H9 (cell line): ENCODE measurements at regions not wholly inside any gene's neighbourhood (a gene's known extent, or its start where the extent isn't known, plus 50 kb on each side); places are given as distances from the start of the nearest gene placed in this dataset.

Experiments used
- DNase-seq: peaks from one replicate; pipeline ENCODE4 v3.0.0-alpha.2; 2017
- H2AFZ ChIP-seq: one replicate; pipeline ENCODE4 v1.6.1; 2013; ENCODE audit warnings: mild to moderate bottlenecking, low read length, control low read depth, moderate library complexity
- H2AK5ac ChIP-seq: 2 replicates; pipeline ENCODE4 v1.6.1; 2013; ENCODE audit warnings: low read length, control low read depth, mixed read lengths; ENCODE audit not compliant: insufficient read length
- H2BK120ac ChIP-seq: one replicate; pipeline ENCODE4 v1.6.1; 2013; ENCODE audit warnings: low read depth, mild to moderate bottlenecking, low read length, control low read depth, inconsistent platforms; ENCODE audit not compliant: poor library complexity, severe bottlenecking
- H2BK12ac ChIP-seq: 2 replicates; pipeline ENCODE4 v1.6.1; 2013; ENCODE audit warnings: low read length, control low read depth, mixed read lengths, low read depth; ENCODE audit not compliant: insufficient read length
- H2BK15ac ChIP-seq: 2 replicates; pipeline ENCODE4 v1.6.1; 2013; ENCODE audit warnings: low read depth, low read length, control low read depth
- H2BK20ac ChIP-seq: one replicate; pipeline ENCODE4 v1.6.1; 2013; ENCODE audit warnings: low read depth, mild to moderate bottlenecking, low read length, control low read depth, inconsistent platforms; ENCODE audit not compliant: poor library complexity, severe bottlenecking
- H2BK5ac ChIP-seq: 2 replicates; pipeline ENCODE4 v1.6.1; 2013; ENCODE audit warnings: low read length, control low read depth, mixed read lengths; ENCODE audit not compliant: insufficient read length
- H3K14ac ChIP-seq: 2 replicates; pipeline ENCODE4 v1.6.1; 2013; ENCODE audit warnings: low read length, control low read depth; ENCODE audit not compliant: insufficient read depth
- H3K18ac ChIP-seq: 2 replicates; pipeline ENCODE4 v1.6.1; 2013; ENCODE audit warnings: low read depth, mild to moderate bottlenecking, mixed read lengths, low read length, control low read depth; ENCODE audit not compliant: insufficient read length
- H3K23ac ChIP-seq: 2 replicates; pipeline ENCODE4 v1.6.1; 2013; ENCODE audit warnings: low read length, control low read depth, mixed read lengths, low read depth; ENCODE audit not compliant: insufficient read length
- H3K23me2 ChIP-seq: 2 replicates; pipeline ENCODE4 v1.6.1; 2013; ENCODE audit warnings: low read depth, mild to moderate bottlenecking, mixed read lengths, low read length, control low read depth; ENCODE audit not compliant: insufficient read length, poor library complexity, severe bottlenecking
- H3K27ac ChIP-seq: 2 replicates; pipeline ENCODE4 v1.5.1; 2013; ENCODE audit warnings: low read length, control low read depth, mixed read lengths, low read depth; ENCODE audit not compliant: insufficient read length
- H3K27me3 ChIP-seq: 2 replicates; pipeline ENCODE4 v1.6.1; 2013; ENCODE audit warnings: low read length, control low read depth, inconsistent platforms; ENCODE audit not compliant: insufficient read depth
- H3K4ac ChIP-seq: 2 replicates; pipeline ENCODE4 v1.6.1; 2013; ENCODE audit warnings: low read depth, mild to moderate bottlenecking, control low read depth, inconsistent platforms, low read length, moderate library complexity
- H3K4me1 ChIP-seq: 2 replicates; pipeline ENCODE4 v1.6.1; 2013; ENCODE audit warnings: low read length, control low read depth, inconsistent platforms; ENCODE audit not compliant: insufficient read depth
- H3K4me2 ChIP-seq: 2 replicates; pipeline ENCODE4 v1.6.1; 2013; ENCODE audit warnings: low read length, control low read depth, mixed read lengths; ENCODE audit not compliant: insufficient read length, insufficient read depth
- H3K56ac ChIP-seq: 2 replicates; pipeline ENCODE4 v1.6.1; 2013; ENCODE audit warnings: low read depth, mild to moderate bottlenecking, mixed read lengths, low read length, control low read depth; ENCODE audit not compliant: insufficient read length
- H3K79me1 ChIP-seq: 2 replicates; pipeline ENCODE4 v1.6.1; 2013; ENCODE audit warnings: low read depth, mild to moderate bottlenecking, moderate library complexity, low read length, control low read depth, inconsistent platforms; ENCODE audit not compliant: insufficient read depth, poor library complexity, severe bottlenecking
- H3K79me2 ChIP-seq: 2 replicates; pipeline ENCODE4 v1.6.1; 2013; ENCODE audit warnings: low read length, control low read depth, inconsistent platforms; ENCODE audit not compliant: insufficient read depth
- H3K9ac ChIP-seq: 2 replicates; pipeline ENCODE4 v1.6.1; 2013; ENCODE audit warnings: low read length, control low read depth, mixed read lengths; ENCODE audit not compliant: insufficient read length; ENCODE audit errors: extremely low read depth
- H3K9me3 ChIP-seq: one replicate; pipeline ENCODE4 v1.6.1; 2013; ENCODE audit warnings: low read depth, low read length, inconsistent platforms; ENCODE audit not compliant: control insufficient read depth
- H3T11ph ChIP-seq: one replicate; pipeline ENCODE4 v1.6.1; 2013; ENCODE audit warnings: mild to moderate bottlenecking, low read length, control low read depth, inconsistent platforms
- H4K20me1 ChIP-seq: one replicate; pipeline ENCODE4 v1.6.1; 2013; ENCODE audit not compliant: control insufficient read depth, insufficient read length, insufficient read depth
- H4K5ac ChIP-seq: 2 replicates; pipeline ENCODE4 v1.6.1; 2013; ENCODE audit warnings: low read depth, mild to moderate bottlenecking, mixed read lengths, low read length, control low read depth; ENCODE audit not compliant: insufficient read length
- H4K8ac ChIP-seq: replicated peaks from 2 replicates; pipeline ENCODE4 v1.6.1; 2013; ENCODE audit warnings: low read length, control low read depth, mixed read lengths, low read depth; ENCODE audit not compliant: insufficient read length
- H4K91ac ChIP-seq: 2 replicates; pipeline ENCODE4 v1.6.1; 2013; ENCODE audit warnings: low read depth, mild to moderate bottlenecking, moderate library complexity, mixed read lengths, low read length, control low read depth; ENCODE audit not compliant: insufficient read length
- H3K27ac Mint-ChIP-seq, 3 experiments: 2 replicates in 2 of 3; 3 replicates in 1 of 3; pipeline ENCODE4 v1.8.0; 2020 to 2021; ENCODE audit warnings: mixed read lengths in 3 of 3, mild to moderate bottlenecking in 1 of 3, moderate library complexity in 1 of 3
- H3K27me3 Mint-ChIP-seq: 2 replicates; pipeline ENCODE4 v1.8.0; 2021; ENCODE audit warnings: low read depth, mild to moderate bottlenecking, moderate library complexity, mixed read lengths
- H3K36me3 Mint-ChIP-seq, 3 experiments: 2 replicates in 2 of 3; 3 replicates in 1 of 3; pipeline ENCODE4 v1.8.0; 2020 to 2021; ENCODE audit warnings: low read depth in 3 of 3, mixed read lengths in 3 of 3; ENCODE audit not compliant: insufficient read depth in 1 of 3
- H3K4me1 Mint-ChIP-seq, 2 experiments: 2 replicates each; pipeline ENCODE4 v1.8.0; 2020; ENCODE audit warnings: mixed read lengths in 2 of 2
- H3K4me3 Mint-ChIP-seq, 2 experiments: 2 replicates in 1 of 2; 3 replicates in 1 of 2; pipeline ENCODE4 v1.8.0; 2020 to 2021; ENCODE audit warnings: mild to moderate bottlenecking in 2 of 2, mixed read lengths in 2 of 2, moderate library complexity in 1 of 2
- H3K9me3 Mint-ChIP-seq, 2 experiments: 2 replicates in 1 of 2; 3 replicates in 1 of 2; pipeline ENCODE4 v1.8.0; 2020; ENCODE audit warnings: mild to moderate bottlenecking in 2 of 2, mixed read lengths in 2 of 2, moderate library complexity in 1 of 2
- WGBS: extraction: QIAGEN DNeasy Blood & Tissue Kit; methylation state at CpG from one replicate; pipeline ENCODE4 v1.1.7; 2013; ENCODE audit warnings: missing lambda C conversion rate, low lambda C conversion rate, mixed read lengths; ENCODE audit not compliant: insufficient read length; ENCODE audit errors: extremely low coverage; 5-methylcytosine and 5-hydroxymethylcytosine counted together
- TF ChIP-seq, protein P1 (sequence below): fragments of 200-600 bp; sonication (generic); conservative IDR thresholded peaks from 3 replicates; pipeline ENCODE4 v1.8.0; 2021; ENCODE audit warnings: antibody characterized with exemption, mild to moderate bottlenecking

DNA sequence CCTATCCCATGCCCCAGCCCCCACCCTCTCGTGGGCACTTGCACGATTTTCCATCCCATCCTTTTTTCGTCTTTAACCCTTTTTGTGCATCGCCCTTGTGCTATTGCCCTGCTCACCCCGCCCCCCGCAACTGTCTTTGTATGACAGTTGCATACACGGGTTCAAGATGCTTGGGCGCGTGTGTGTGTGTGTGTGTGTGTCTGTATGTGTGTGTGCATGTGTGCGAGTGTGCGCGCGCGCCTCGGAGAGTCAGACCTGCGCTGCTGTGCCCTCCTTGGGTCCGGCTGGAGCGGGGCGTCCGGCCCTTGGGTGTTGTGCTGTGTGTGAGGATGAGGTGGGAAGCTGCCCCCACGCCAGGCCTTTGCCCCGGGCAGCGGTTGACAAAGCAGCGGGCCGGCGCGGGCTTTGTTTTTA is 230.7 kb downstream of the HAUS1 start:
- H3K23me2 ChIP-seq, result peaks cover 20% of the 10 kb centered on the region
- no peak for DNase-seq
- no peak overlapping the region for H4K8ac ChIP-seq
- no peak overlapping the region for H2BK12ac ChIP-seq
- peaks cover 10% of the 10 kb centered on the region; the same call in 1 of the 2 replicates for H3K27me3 ChIP-seq
- H3K4me1 ChIP-seq, result peaks cover 9% of the 10 kb centered on the region; the same call in 1 of the 2 replicates
- no peak overlapping the region for H3K18ac ChIP-seq
- no peak overlapping the region for H4K91ac ChIP-seq
- no peak overlapping the region for H2AK5ac ChIP-seq
- H3K23ac ChIP-seq, result no peak overlapping the region
- no peaks in the 10 kb centered on the region for H3K79me1 ChIP-seq
- no peak overlapping the region for H2AFZ ChIP-seq
- no peak overlapping the region for H3K56ac ChIP-seq
- no peak overlapping the region for H3K14ac ChIP-seq
- H3K4me2 ChIP-seq, result peak overlapping the region; percentile 67
- Mint-ChIP-seq H3K4me1 (peaks cover 45 to 55% of the 10 kb centered on the region in 2 experiments), H3K9me3 (no peaks in the 10 kb centered on the region; a peak in 1 of 5 replicates), H3K27ac (peak overlapping the region in 1 of 3 experiments; percentile 95; a peak in 2 of 7 replicates), H3K27me3 (peaks cover 56% of the 10 kb centered on the region), H3K36me3 (no peaks in the 10 kb centered on the region), H3K4me3 (peak overlapping the region; percentile 75 to 98)
- no peaks in the 10 kb centered on the region for H4K20me1 ChIP-seq
- H3K4ac ChIP-seq, result no peak overlapping the region
- H2BK120ac ChIP-seq, result no peak overlapping the region
- no peak overlapping the region for H3T11ph ChIP-seq
- H3K27ac ChIP-seq, result no peak overlapping the region
- peak overlapping the region; percentile 10 for H3K9ac ChIP-seq
- no peak overlapping the region for H2BK15ac ChIP-seq
- TF ChIP-seq, protein P1, sequence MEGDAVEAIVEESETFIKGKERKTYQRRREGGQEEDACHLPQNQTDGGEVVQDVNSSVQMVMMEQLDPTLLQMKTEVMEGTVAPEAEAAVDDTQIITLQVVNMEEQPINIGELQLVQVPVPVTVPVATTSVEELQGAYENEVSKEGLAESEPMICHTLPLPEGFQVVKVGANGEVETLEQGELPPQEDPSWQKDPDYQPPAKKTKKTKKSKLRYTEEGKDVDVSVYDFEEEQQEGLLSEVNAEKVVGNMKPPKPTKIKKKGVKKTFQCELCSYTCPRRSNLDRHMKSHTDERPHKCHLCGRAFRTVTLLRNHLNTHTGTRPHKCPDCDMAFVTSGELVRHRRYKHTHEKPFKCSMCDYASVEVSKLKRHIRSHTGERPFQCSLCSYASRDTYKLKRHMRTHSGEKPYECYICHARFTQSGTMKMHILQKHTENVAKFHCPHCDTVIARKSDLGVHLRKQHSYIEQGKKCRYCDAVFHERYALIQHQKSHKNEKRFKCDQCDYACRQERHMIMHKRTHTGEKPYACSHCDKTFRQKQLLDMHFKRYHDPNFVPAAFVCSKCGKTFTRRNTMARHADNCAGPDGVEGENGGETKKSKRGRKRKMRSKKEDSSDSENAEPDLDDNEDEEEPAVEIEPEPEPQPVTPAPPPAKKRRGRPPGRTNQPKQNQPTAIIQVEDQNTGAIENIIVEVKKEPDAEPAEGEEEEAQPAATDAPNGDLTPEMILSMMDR, result no peak
- no peak overlapping the region for H4K5ac ChIP-seq
- no peaks in the 10 kb centered on the region; the same call in 1 of the 2 replicates for H3K79me2 ChIP-seq
- H2BK20ac ChIP-seq, result no peak overlapping the region
- H3K9me3 ChIP-seq, result no peaks in the 10 kb centered on the region
- H2BK5ac ChIP-seq, result no peak overlapping the region
- WGBS, result no CpG with 5 or more reads among the region's 27 CpGs
